Thyroid gland (tissue), 4 donors: ENCODE measurements at regions not wholly inside any gene's neighbourhood (a gene's known extent, or its start where the extent isn't known, plus 50 kb on each side); places are given as distances from the start of the nearest gene placed in this dataset.

Experiments
- DNase-seq, 2 donors: peaks; one replicate each; pipeline ENCODE4 v3.0.0-alpha.2; 2019
- H3K27ac ChIP-seq, 3 donors: fragments of 200-600 bp; sonication (generic); 1 replicate in 2 of 3; 2 replicates in 1 of 3; pipeline ENCODE4 v1.5.1; 2016 to 2019; ENCODE audit warnings: mild to moderate bottlenecking in 1 of 3, moderate library complexity in 1 of 3
- H3K27me3 ChIP-seq: fragments of 200-600 bp; sonication (generic); one replicate; pipeline ENCODE4 v1.5.1; 2019
- H3K36me3 ChIP-seq, 2 donors: fragments of 200-600 bp; sonication (generic); one replicate each; pipeline ENCODE4 v1.5.1; 2016 to 2019
- H3K4me1 ChIP-seq, 2 donors: fragments of 200-600 bp; sonication (generic); one replicate each; pipeline ENCODE4 v1.5.1; 2017 to 2019
- H3K4me3 ChIP-seq, 3 donors: fragments of 200-600 bp; sonication (generic); replicated peaks in 1 of 3; 1 replicate in 2 of 3; 2 replicates in 1 of 3; pipeline ENCODE4 v1.5.1; 2016; ENCODE audit warnings: mild to moderate bottlenecking in 1 of 3
- H3K9me3 ChIP-seq: fragments of 200-600 bp; sonication (generic); one replicate; pipeline ENCODE4 v1.5.1; 2017
- POLR2A ChIP-seq, 2 donors: fragments of 450-650 bp; IDR thresholded peaks; one replicate each; pipeline ENCODE4 v1.6.1; 2017; ENCODE audit warnings: antibody characterized with exemption in 2 of 2, mild to moderate bottlenecking in 2 of 2, moderate library complexity in 1 of 2
- WGBS, 2 donors: methylation state at CpG; one replicate each; pipeline ENCODE4 v1.1.5; 2017; 5-methylcytosine and 5-hydroxymethylcytosine counted together
- intact Hi-C: fragments of 100-400 bp; cut with DNase I; formaldehyde crosslinking; loops from one replicate; pipeline ENCODE4 v1.15.1; 2023
- TF ChIP-seq, protein P1 (sequence below), 6 experiments: fragments of 200-600 bp in 3 of 6; fragments of 450-650 bp in 3 of 6; sonication (generic) in 3 of 6; IDR thresholded peaks; one replicate each; pipeline ENCODE4 v1.5.1; 2016 to 2019; ENCODE audit warnings: antibody characterized with exemption in 6 of 6, mild to moderate bottlenecking in 2 of 6, inconsistent platforms in 1 of 6, moderate library complexity in 1 of 6

DNA sequence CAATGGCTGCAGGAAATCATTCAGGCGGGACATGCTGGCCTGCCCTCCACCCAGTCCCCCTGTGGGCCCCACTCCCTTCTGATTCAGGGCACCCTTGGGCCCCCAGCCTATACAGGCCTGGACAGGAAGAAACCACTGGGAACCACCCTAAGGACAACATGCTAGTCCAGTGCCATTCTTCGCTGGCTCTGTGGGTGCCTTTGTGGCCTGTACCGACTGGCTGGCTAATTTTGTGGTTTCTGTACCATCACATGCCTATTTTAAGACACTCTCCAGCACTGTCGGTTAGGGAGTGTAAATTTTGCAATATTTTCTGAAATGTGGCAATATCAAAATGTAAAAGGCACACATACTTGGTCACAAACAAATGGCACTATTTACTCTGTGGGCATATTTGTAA is 61.4 kb upstream of the POLG start:
- intact Hi-C loops: no loop called here
- 63 to 76% methylated on average over 3 to 4 of the region's 4 CpGs for whole genome bisulfite sequencing, 2 donors
- Histone ChIP-seq H3K27me3 (peaks cover 20% of the 10 kb centered on the region), H3K9me3 (no peaks in the 10 kb centered on the region), H3K27ac (no peak overlapping the region), H3K4me1 (peaks cover 9 to 13% of the 10 kb centered on the region in 2 donors), H3K36me3 (no peaks in the 10 kb centered on the region), H3K4me3 (no peak overlapping the region)
- no peak for TF ChIP-seq POLR2A (IDR thresholded peaks at IDR 0.05)
- TF ChIP-seq, protein P1, sequence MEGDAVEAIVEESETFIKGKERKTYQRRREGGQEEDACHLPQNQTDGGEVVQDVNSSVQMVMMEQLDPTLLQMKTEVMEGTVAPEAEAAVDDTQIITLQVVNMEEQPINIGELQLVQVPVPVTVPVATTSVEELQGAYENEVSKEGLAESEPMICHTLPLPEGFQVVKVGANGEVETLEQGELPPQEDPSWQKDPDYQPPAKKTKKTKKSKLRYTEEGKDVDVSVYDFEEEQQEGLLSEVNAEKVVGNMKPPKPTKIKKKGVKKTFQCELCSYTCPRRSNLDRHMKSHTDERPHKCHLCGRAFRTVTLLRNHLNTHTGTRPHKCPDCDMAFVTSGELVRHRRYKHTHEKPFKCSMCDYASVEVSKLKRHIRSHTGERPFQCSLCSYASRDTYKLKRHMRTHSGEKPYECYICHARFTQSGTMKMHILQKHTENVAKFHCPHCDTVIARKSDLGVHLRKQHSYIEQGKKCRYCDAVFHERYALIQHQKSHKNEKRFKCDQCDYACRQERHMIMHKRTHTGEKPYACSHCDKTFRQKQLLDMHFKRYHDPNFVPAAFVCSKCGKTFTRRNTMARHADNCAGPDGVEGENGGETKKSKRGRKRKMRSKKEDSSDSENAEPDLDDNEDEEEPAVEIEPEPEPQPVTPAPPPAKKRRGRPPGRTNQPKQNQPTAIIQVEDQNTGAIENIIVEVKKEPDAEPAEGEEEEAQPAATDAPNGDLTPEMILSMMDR (IDR thresholded peaks at IDR 0.05): no peak
- no peak for DNase-seq

DNA sequence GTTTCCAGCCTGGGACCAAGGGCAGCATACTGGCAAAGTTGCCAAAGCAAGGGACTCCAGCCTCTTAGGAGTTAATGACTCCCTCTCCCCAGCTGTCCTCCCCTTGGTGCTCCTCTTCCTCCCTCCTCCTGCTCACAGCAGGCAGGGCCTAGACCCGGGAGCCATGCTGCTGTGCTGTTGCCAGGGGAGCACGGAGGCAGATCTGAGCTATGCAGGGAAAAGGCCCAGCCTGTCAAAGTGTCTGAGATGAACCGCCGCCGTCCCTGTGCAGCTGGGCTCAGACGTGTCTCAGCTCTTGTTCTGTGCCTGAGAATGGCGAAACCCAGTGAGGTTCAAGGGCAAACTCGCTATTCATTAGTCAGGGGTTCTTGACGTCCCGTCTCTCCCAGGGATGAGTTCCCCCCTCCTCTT is 60.8 kb upstream of the POLG start:
- WGBS, 2 donors: 68 to 72% methylated on average over 7 of the region's 10 CpGs
- intact Hi-C loops: no loop called here
- no peaks in the 10 kb centered on the region for H3K36me3 ChIP-seq
- peaks cover 9 to 13% of the 10 kb centered on the region in 2 donors for H3K4me1 ChIP-seq
- no peak for DNase-seq
- no peak overlapping the region for H3K27ac ChIP-seq
- H3K9me3 ChIP-seq: no peaks in the 10 kb centered on the region
- H3K4me3 ChIP-seq: no peak overlapping the region
- peaks cover 18% of the 10 kb centered on the region for H3K27me3 ChIP-seq
- TF ChIP-seq, protein P1 (IDR thresholded peaks at IDR 0.05): no peak
- no peak for TF ChIP-seq POLR2A (IDR thresholded peaks at IDR 0.05)

DNA sequence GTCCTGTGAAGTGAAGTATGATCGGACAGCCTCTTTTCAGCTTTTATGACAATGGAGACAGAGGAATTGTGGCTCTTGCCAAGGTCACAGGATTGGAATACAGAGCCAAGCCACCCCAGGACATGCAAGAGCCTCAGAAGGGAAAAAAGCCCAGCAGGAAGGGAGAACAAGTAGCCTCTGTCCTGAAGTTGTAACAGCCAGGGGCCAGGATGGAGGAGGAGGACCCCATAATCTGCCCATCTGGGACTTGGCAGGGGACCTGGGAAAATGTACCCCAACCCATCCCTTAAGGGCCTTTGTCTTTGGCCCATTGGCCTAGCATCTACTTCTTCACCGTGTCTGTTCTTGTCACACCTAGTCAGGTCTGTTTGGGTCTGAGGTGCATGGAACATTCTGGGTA is 60.4 kb upstream of the POLG start:
- H3K9me3 ChIP-seq: no peaks in the 10 kb centered on the region

DNA sequence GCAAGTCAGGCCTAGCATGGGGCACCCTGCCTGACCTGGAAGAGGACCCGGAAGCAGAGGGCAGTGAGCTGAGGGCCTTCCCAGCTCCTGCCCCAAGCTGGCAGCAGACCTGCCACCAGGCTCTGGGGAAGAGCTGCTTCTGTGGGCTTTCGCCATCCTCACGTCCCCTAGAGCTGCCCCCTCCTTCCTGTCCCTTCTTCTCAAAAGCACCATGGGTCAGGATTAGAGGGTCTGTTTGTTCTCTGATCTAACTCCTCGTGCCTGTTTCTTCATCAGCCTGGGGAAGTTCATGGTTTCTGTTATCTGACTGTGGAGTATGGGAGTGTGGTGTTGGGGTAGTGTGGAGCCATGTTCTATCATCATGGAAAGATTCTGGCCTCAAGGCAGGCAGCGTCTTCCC is 58.4 kb upstream of the POLG start:
- TF ChIP-seq POLR2A (IDR thresholded peaks at IDR 0.05): no peak
- TF ChIP-seq, protein P1 (IDR thresholded peaks at IDR 0.05): no peak
- intact Hi-C loops: no loop called here
- DNase-seq: no peak
- Histone ChIP-seq H3K9me3 (no peaks in the 10 kb centered on the region), H3K4me1 (no peaks in the 10 kb centered on the region), H3K27me3 (no peaks in the 10 kb centered on the region), H3K36me3 (no peaks in the 10 kb centered on the region), H3K4me3 (no peak overlapping the region), H3K27ac (no peak overlapping the region)
- 79 to 80% methylated on average over 5 of the region's 5 CpGs for WGBS, 2 donors

More for the DNA sequence above, 60.4 kb upstream of the POLG start:
- TF ChIP-seq, protein P1 (IDR thresholded peaks at IDR 0.05): no peak
- TF ChIP-seq POLR2A (IDR thresholded peaks at IDR 0.05): no peak
- Histone ChIP-seq H3K4me3 (no peak overlapping the region), H3K4me1 (peaks cover 6 to 9% of the 10 kb centered on the region in 2 donors), H3K27me3 (peaks cover 14% of the 10 kb centered on the region), H3K36me3 (no peaks in the 10 kb centered on the region), H3K27ac (no peak overlapping the region)
- WGBS, 2 donors: 77 to 87% methylated on average over 2 of the region's 2 CpGs
- intact Hi-C loops: no loop called here
- no peak for DNase-seq

DNA sequence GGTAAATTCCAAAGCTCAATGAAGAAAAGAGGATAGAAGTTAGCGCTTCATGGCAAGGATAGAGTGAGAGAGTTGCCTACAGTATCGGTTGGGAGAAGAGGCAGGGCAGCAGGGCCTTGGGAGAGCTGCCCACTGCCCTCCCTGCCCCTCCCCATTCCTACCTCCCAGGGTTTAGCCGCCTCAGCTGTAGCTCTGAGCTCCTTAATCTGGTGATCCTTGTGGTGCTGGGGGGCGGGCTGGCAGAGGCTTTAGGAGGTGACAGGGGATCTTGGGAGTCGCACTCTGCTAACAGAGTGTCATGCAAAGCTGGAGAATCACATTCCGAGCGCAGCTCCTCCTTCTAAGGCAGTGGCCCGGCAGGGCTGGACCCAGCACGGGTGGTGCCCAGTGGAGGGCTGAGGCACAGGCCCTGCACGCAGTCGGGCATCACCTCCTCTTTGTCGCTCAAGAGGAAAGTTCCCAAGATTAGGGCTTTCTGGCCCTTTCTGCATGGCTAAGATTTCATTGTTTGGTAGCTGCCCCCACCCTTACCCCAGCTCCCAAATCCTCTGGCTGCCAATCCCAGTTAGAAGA is 57.1 kb upstream of the POLG start:
- intact Hi-C loops: no loop called here
- TF ChIP-seq POLR2A (IDR thresholded peaks at IDR 0.05): no peak
- TF ChIP-seq, protein P1 (IDR thresholded peaks at IDR 0.05): no peak
- no peaks in the 10 kb centered on the region for H3K36me3 ChIP-seq
- 52 to 73% methylated on average over 8 to 11 of the region's 12 CpGs for WGBS, 2 donors
- no peaks in the 10 kb centered on the region for H3K9me3 ChIP-seq
- H3K4me3 ChIP-seq: no peak overlapping the region
- DNase-seq: no peak
- H3K27me3 ChIP-seq: no peaks in the 10 kb centered on the region
- no peak overlapping the region for H3K27ac ChIP-seq
- no peaks in the 10 kb centered on the region for H3K4me1 ChIP-seq
